Liver (tissue), 8 donors: ENCODE measurements at regions not wholly inside any gene's neighbourhood (a gene's known extent, or its start where the extent isn't known, plus 50 kb on each side); places are given as distances from the start of the nearest gene placed in this dataset.

Experiments used
- DNase-seq: peaks from one replicate; pipeline ENCODE4 v3.0.0-alpha.2; 2017; ENCODE audit warnings: low spot score
- H3K27ac ChIP-seq, 2 donors: one replicate each; pipeline ENCODE4 v1.7.0; 2013; ENCODE audit warnings: inconsistent platforms in 2 of 2, low read length in 2 of 2, control low read depth in 1 of 2, low read depth in 1 of 2, mild to moderate bottlenecking in 1 of 2
- H3K27me3 ChIP-seq, 4 donors: one replicate each; pipeline versions ENCODE4 v1.6.1 to v1.7.0; 2013; ENCODE audit warnings: low read length in 3 of 4, inconsistent platforms in 1 of 4, mild to moderate bottlenecking in 1 of 4, moderate library complexity in 1 of 4; ENCODE audit not compliant: control insufficient read depth in 4 of 4, insufficient read depth in 4 of 4
- H3K36me3 ChIP-seq, 4 donors: one replicate each; pipeline versions ENCODE4 v1.6.1 to v1.7.0; 2013; ENCODE audit warnings: low read length in 3 of 4, mild to moderate bottlenecking in 3 of 4, low read depth in 1 of 4, moderate library complexity in 1 of 4; ENCODE audit not compliant: control insufficient read depth in 4 of 4, insufficient read depth in 3 of 4
- H3K4me1 ChIP-seq, 4 donors: one replicate each; pipeline versions ENCODE4 v1.6.1 to v1.7.0; 2013; ENCODE audit warnings: low read length in 3 of 4, mild to moderate bottlenecking in 3 of 4, moderate library complexity in 1 of 4; ENCODE audit not compliant: control insufficient read depth in 4 of 4, insufficient read depth in 4 of 4
- H3K4me3 ChIP-seq, 3 donors: one replicate each; pipeline versions ENCODE4 v1.6.1 to v1.7.0; 2013; ENCODE audit warnings: low read length in 3 of 3, control low read depth in 1 of 3, low read depth in 1 of 3, mild to moderate bottlenecking in 1 of 3
- H3K9ac ChIP-seq, 2 donors: one replicate each; pipeline ENCODE4 v1.7.0; 2013; ENCODE audit warnings: low read length in 2 of 2, mild to moderate bottlenecking in 2 of 2, moderate library complexity in 2 of 2, control low read depth in 1 of 2, low read depth in 1 of 2
- H3K9me3 ChIP-seq, 4 donors: one replicate each; pipeline versions ENCODE4 v1.6.1 to v1.7.0; 2013; ENCODE audit warnings: low read length in 3 of 4; ENCODE audit not compliant: control insufficient read depth in 4 of 4
- EGR1 ChIP-seq, 2 donors: IDR thresholded peaks; 2 replicates each; pipeline ENCODE4 v1.6.1; 2016 to 2018; ENCODE audit warnings: antibody characterized with exemption in 2 of 2, low read depth in 2 of 2
- FOXA2 ChIP-seq: IDR thresholded peaks from 2 replicates; pipeline ENCODE4 v1.6.1; 2016; ENCODE audit warnings: antibody characterized with exemption
- GABPA ChIP-seq, 2 donors: IDR thresholded peaks in 1 of 2; conservative IDR thresholded peaks in 1 of 2; 2 replicates each; pipeline ENCODE4 v1.6.1; 2016; ENCODE audit warnings: antibody characterized with exemption in 2 of 2, mild to moderate bottlenecking in 1 of 2, moderate library complexity in 1 of 2
- HNF4A ChIP-seq, 2 donors: conservative IDR thresholded peaks; 2 replicates each; pipeline ENCODE4 v1.6.1; 2016; ENCODE audit warnings: antibody characterized with exemption in 2 of 2, mild to moderate bottlenecking in 2 of 2
- HNF4G ChIP-seq: IDR thresholded peaks from 2 replicates; pipeline ENCODE4 v1.6.1; 2016; ENCODE audit warnings: antibody characterized with exemption
- JUND ChIP-seq, 2 donors: IDR thresholded peaks; 2 replicates each; pipeline ENCODE4 v1.6.1; 2016; ENCODE audit warnings: antibody characterized with exemption in 2 of 2
- NR2F2 ChIP-seq: IDR thresholded peaks from 2 replicates; pipeline ENCODE4 v1.6.1; 2016; ENCODE audit warnings: antibody characterized with exemption
- RAD21 ChIP-seq, 2 donors: IDR thresholded peaks; 2 replicates each; pipeline ENCODE4 v1.6.1; 2016; ENCODE audit warnings: antibody characterized with exemption in 2 of 2, mild to moderate bottlenecking in 2 of 2
- RXRA ChIP-seq, 2 donors: IDR thresholded peaks; 2 replicates each; pipeline ENCODE4 v1.6.1; 2017 to 2018; ENCODE audit warnings: antibody characterized with exemption in 2 of 2, mild to moderate bottlenecking in 1 of 2
- TAF1 ChIP-seq: conservative IDR thresholded peaks from 2 replicates; pipeline ENCODE4 v1.6.1; 2016; ENCODE audit warnings: antibody characterized with exemption, mild to moderate bottlenecking
- YY1 ChIP-seq: IDR thresholded peaks from 2 replicates; pipeline ENCODE4 v1.6.1; 2016; ENCODE audit warnings: antibody characterized with exemption, mild to moderate bottlenecking
- WGBS: extraction: QIAGEN DNeasy Blood & Tissue Kit; methylation state at CpG from one replicate; pipeline ENCODE4 v1.1.7; 2013; 5-methylcytosine and 5-hydroxymethylcytosine counted together
- TF ChIP-seq, protein P1 (sequence below): fragments of 150-350 bp; IDR thresholded peaks from 2 replicates; pipeline ENCODE4 v1.5.1; 2017; ENCODE audit warnings: improper control_type of control experiment, low read depth, low read length; ENCODE audit not compliant: missing input control
- TF ChIP-seq, protein P2 (sequence below): IDR thresholded peaks from 2 replicates; pipeline ENCODE4 v1.6.1; 2016; ENCODE audit warnings: antibody characterized with exemption
- TF ChIP-seq, protein P3 (sequence below): IDR thresholded peaks from 2 replicates; pipeline ENCODE4 v1.6.1; 2016; ENCODE audit warnings: antibody characterized with exemption
- TF ChIP-seq, protein P4 (sequence below): IDR thresholded peaks from 2 replicates; pipeline ENCODE4 v1.6.1; 2016; ENCODE audit warnings: antibody characterized with exemption
- donor health status: healthy.
- donor health status: healthy.
- donor health status: healthy.
- donor health status: healthy.
- donor health status: healthy.

DNA sequence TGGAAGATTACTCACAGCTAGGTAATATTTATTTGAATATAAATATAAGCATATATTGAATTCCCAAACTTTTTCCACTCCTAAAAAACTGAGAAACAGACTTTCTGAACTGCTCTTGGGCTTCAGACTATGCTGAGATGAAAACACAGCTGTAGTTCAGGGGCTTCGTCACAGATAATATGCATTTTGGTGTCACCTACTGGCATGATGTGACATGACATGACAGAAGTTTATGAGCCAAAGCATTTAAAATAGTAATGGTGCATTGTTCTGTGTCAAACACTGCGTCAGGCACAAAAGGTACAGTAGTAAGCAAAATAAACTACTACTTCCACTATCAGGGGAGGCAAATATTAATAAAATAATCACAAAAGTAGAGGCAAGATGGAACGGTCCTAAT lies 171.3 kb downstream of the BTC start:
- H3K27ac ChIP-seq, result no peak overlapping the region
- 24% methylated on average over 3 of the region's 3 CpGs for WGBS
- H3K27me3 ChIP-seq, result no peaks in the 10 kb centered on the region

DNA sequence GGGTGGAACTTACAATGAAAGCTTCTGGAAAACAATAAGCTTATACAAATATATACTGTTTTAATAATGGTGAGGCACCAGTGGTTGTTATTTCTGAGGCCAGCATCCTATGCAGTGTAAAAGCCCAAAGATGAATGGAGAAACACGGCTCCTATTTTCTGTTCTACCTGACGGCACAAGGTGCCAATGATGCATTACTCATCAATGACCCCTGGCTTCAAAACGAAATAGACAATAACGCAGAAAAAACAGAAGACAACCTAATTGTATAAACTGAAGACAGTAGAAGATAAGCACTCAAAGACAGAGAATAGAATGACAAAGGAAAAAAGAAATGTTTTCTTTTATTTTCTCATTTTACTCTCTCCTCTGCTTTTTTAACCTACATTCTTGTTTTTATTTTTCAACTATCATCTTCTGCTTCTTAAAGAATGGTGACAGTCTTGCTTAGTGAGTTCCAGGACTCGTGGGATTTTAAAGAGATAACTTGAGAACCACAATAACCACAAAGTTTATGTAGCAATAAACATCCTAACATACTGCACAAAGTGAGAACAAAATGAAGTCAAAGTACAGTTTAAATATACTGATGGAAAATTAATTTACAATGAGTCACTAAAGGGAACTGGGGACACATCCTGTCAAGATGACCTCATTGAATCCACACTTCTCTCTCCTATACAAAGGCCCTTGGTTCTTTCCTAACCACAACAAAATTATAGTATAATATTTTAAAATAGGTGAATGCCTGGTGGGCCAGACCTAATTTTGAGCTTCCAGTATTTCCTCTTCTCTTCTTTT lies 169.8 kb downstream of the BTC start:
- Histone ChIP-seq H3K9ac (no peak overlapping the region), H3K27me3 (no peaks in the 10 kb centered on the region), H3K4me3 (no peak overlapping the region), H3K9me3 (no peaks in the 10 kb centered on the region), H3K4me1 (peaks cover 0 to 2% (median 0%) of the 10 kb centered on the region in 4 donors), H3K36me3 (no peaks in the 10 kb centered on the region), H3K27ac (no peak overlapping the region)
- DNase-seq, result no peak
- peak in 1 of 2 donors; percentile 46 for TF ChIP-seq JUND (IDR thresholded peaks at IDR 0.05)
- no peak for TF ChIP-seq HNF4A (conservative IDR thresholded peaks at IDR 0.05)
- 78% methylated on average over 5 of the region's 5 CpGs for WGBS

More for the DNA sequence above, 171.3 kb downstream of the BTC start:
- H3K9me3 ChIP-seq, result no peaks in the 10 kb centered on the region
- peaks cover 0 to 2% (median 0%) of the 10 kb centered on the region in 4 donors for H3K4me1 ChIP-seq
- H3K4me3 ChIP-seq, result no peak overlapping the region
- H3K9ac ChIP-seq, result no peak overlapping the region
- no peaks in the 10 kb centered on the region for H3K36me3 ChIP-seq
- DNase-seq, result no peak
- TF ChIP-seq RXRA (IDR thresholded peaks at IDR 0.05) (no peak), RAD21 (IDR thresholded peaks at IDR 0.05) (peak; percentile 75 to 80), TAF1 (no peak), HNF4G (no peak), GABPA (IDR thresholded peaks at IDR 0.05 in 1 of 2, conservative IDR thresholded peaks at IDR 0.05 in 1 of 2) (no peak), JUND (IDR thresholded peaks at IDR 0.05) (no peak), EGR1 (IDR thresholded peaks at IDR 0.05; ENCODE audit: low read depth in 2 of 2) (no peak), FOXA2 (no peak), HNF4A (conservative IDR thresholded peaks at IDR 0.05) (no peak), YY1 (peak; percentile 27), NR2F2 (no peak)
- TF ChIP-seq, protein P1, sequence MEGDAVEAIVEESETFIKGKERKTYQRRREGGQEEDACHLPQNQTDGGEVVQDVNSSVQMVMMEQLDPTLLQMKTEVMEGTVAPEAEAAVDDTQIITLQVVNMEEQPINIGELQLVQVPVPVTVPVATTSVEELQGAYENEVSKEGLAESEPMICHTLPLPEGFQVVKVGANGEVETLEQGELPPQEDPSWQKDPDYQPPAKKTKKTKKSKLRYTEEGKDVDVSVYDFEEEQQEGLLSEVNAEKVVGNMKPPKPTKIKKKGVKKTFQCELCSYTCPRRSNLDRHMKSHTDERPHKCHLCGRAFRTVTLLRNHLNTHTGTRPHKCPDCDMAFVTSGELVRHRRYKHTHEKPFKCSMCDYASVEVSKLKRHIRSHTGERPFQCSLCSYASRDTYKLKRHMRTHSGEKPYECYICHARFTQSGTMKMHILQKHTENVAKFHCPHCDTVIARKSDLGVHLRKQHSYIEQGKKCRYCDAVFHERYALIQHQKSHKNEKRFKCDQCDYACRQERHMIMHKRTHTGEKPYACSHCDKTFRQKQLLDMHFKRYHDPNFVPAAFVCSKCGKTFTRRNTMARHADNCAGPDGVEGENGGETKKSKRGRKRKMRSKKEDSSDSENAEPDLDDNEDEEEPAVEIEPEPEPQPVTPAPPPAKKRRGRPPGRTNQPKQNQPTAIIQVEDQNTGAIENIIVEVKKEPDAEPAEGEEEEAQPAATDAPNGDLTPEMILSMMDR, result peak; percentile 57
- TF ChIP-seq, protein P2, sequence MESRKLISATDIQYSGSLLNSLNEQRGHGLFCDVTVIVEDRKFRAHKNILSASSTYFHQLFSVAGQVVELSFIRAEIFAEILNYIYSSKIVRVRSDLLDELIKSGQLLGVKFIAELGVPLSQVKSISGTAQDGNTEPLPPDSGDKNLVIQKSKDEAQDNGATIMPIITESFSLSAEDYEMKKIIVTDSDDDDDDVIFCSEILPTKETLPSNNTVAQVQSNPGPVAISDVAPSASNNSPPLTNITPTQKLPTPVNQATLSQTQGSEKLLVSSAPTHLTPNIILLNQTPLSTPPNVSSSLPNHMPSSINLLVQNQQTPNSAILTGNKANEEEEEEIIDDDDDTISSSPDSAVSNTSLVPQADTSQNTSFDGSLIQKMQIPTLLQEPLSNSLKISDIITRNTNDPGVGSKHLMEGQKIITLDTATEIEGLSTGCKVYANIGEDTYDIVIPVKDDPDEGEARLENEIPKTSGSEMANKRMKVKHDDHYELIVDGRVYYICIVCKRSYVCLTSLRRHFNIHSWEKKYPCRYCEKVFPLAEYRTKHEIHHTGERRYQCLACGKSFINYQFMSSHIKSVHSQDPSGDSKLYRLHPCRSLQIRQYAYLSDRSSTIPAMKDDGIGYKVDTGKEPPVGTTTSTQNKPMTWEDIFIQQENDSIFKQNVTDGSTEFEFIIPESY, result no peak
- TF ChIP-seq, protein P3, sequence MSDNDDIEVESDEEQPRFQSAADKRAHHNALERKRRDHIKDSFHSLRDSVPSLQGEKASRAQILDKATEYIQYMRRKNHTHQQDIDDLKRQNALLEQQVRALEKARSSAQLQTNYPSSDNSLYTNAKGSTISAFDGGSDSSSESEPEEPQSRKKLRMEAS, result no peak
- TF ChIP-seq, protein P4, sequence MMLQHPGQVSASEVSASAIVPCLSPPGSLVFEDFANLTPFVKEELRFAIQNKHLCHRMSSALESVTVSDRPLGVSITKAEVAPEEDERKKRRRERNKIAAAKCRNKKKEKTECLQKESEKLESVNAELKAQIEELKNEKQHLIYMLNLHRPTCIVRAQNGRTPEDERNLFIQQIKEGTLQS, result no peak
